Fibroblast of lung (primary cell): ENCODE measurements at regions not wholly inside any gene's neighbourhood (a gene's known extent, or its start where the extent isn't known, plus 50 kb on each side); places are given as distances from the start of the nearest gene placed in this dataset.

Experiments
- DNase-seq, 2 donors: peaks; one replicate each; pipeline versions ENCODE4 v3.0.0 to v3.0.0-alpha.2; 2010; ENCODE audit warnings: low read depth in 2 of 2
- H2AFZ ChIP-seq: 2 replicates; pipeline ENCODE4 v1.5.1; 2012; ENCODE audit warnings: low read length, control low read depth, inconsistent platforms
- H3K27ac ChIP-seq: 2 replicates; pipeline ENCODE4 v1.5.1; 2011; ENCODE audit warnings: low read length, control low read depth; ENCODE audit not compliant: insufficient read depth
- H3K27me3 ChIP-seq: 2 replicates; pipeline ENCODE4 v1.5.1; 2011; ENCODE audit warnings: mild to moderate bottlenecking, low read length; ENCODE audit not compliant: control insufficient read depth, insufficient read depth
- H3K36me3 ChIP-seq: 2 replicates; pipeline ENCODE4 v1.5.1; 2011; ENCODE audit warnings: low read length; ENCODE audit not compliant: control insufficient read depth, insufficient read depth
- H3K4me1 ChIP-seq: 2 replicates; pipeline ENCODE4 v1.5.1; 2011; ENCODE audit warnings: low read length; ENCODE audit not compliant: control insufficient read depth, insufficient read depth; ENCODE audit errors: extremely low read depth
- H3K4me2 ChIP-seq: 2 replicates; pipeline ENCODE4 v1.5.1; 2011; ENCODE audit warnings: low read length, control low read depth; ENCODE audit not compliant: insufficient read depth; ENCODE audit errors: extremely low read depth
- H3K4me3 ChIP-seq, 4 experiments: fragments of 200-600 bp in 1 of 4; sonication (generic) in 1 of 4; replicated peaks in 1 of 4; 2 replicates each; pipeline ENCODE4 v1.5.1; 2011 to 2016; ENCODE audit warnings: low read length in 4 of 4, low read depth in 3 of 4, mild to moderate bottlenecking in 3 of 4, control low read depth in 2 of 4, inconsistent platforms in 1 of 4, mixed read lengths in 1 of 4; ENCODE audit not compliant: insufficient read depth in 1 of 4; ENCODE audit errors: control extremely low read depth in 1 of 4
- H3K79me2 ChIP-seq: 2 replicates; pipeline ENCODE4 v1.5.1; 2012; ENCODE audit warnings: mild to moderate bottlenecking, low read length, inconsistent platforms; ENCODE audit not compliant: control insufficient read depth, insufficient read depth
- H3K9ac ChIP-seq: 2 replicates; pipeline ENCODE4 v1.5.1; 2011; ENCODE audit warnings: mild to moderate bottlenecking, low read length, control low read depth; ENCODE audit not compliant: insufficient read depth
- H3K9me3 ChIP-seq: 2 replicates; pipeline ENCODE4 v1.5.1; 2012; ENCODE audit warnings: low read depth, low read length; ENCODE audit not compliant: control insufficient read depth, insufficient read depth
- H4K20me1 ChIP-seq: 2 replicates; pipeline ENCODE4 v1.5.1; 2011; ENCODE audit warnings: low read length; ENCODE audit not compliant: control insufficient read depth, insufficient read depth; ENCODE audit errors: extremely low read depth
- EZH2 ChIP-seq: IDR thresholded peaks from 2 replicates; pipeline ENCODE4 v1.5.1; 2012; ENCODE audit warnings: low read length, control low read depth, mild to moderate bottlenecking; ENCODE audit errors: missing control alignments
- TF ChIP-seq, protein P1 (sequence below), 2 donors: IDR thresholded peaks in 1 of 2; conservative IDR thresholded peaks in 1 of 2; 1 replicate in 1 of 2; 2 replicates in 1 of 2; pipeline ENCODE4 v1.5.1; 2011 to 2012; ENCODE audit warnings: low read length in 2 of 2, control low read depth in 1 of 2, inconsistent platforms in 1 of 2, low read depth in 1 of 2, mild to moderate bottlenecking in 1 of 2

GRCh38 chr5:110346893-110347358, 379.5 kb downstream of the TMEM232 start:
- H4K20me1 ChIP-seq: no peaks in the 10 kb centered on the region
- no peak overlapping the region for H3K27ac ChIP-seq
- no peaks in the 10 kb centered on the region for H3K9me3 ChIP-seq
- no peak overlapping the region for H3K4me3 ChIP-seq
- no peaks in the 10 kb centered on the region for H3K79me2 ChIP-seq
- TF ChIP-seq, protein P1, sequence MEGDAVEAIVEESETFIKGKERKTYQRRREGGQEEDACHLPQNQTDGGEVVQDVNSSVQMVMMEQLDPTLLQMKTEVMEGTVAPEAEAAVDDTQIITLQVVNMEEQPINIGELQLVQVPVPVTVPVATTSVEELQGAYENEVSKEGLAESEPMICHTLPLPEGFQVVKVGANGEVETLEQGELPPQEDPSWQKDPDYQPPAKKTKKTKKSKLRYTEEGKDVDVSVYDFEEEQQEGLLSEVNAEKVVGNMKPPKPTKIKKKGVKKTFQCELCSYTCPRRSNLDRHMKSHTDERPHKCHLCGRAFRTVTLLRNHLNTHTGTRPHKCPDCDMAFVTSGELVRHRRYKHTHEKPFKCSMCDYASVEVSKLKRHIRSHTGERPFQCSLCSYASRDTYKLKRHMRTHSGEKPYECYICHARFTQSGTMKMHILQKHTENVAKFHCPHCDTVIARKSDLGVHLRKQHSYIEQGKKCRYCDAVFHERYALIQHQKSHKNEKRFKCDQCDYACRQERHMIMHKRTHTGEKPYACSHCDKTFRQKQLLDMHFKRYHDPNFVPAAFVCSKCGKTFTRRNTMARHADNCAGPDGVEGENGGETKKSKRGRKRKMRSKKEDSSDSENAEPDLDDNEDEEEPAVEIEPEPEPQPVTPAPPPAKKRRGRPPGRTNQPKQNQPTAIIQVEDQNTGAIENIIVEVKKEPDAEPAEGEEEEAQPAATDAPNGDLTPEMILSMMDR (conservative IDR thresholded peaks at IDR 0.05 in 1 of 2, IDR thresholded peaks at IDR 0.05 in 1 of 2; ENCODE audit: low read depth in 1 of 2, low read length in 2 of 2): no peak
- H2AFZ ChIP-seq: no peak overlapping the region
- peaks cover 2% of the 10 kb centered on the region for H3K4me1 ChIP-seq
- H3K9ac ChIP-seq: no peak overlapping the region
- no peaks in the 10 kb centered on the region for H3K36me3 ChIP-seq
- no peak for DNase-seq
- no peaks in the 10 kb centered on the region for H3K27me3 ChIP-seq
- H3K4me2 ChIP-seq: no peak overlapping the region

DNA sequence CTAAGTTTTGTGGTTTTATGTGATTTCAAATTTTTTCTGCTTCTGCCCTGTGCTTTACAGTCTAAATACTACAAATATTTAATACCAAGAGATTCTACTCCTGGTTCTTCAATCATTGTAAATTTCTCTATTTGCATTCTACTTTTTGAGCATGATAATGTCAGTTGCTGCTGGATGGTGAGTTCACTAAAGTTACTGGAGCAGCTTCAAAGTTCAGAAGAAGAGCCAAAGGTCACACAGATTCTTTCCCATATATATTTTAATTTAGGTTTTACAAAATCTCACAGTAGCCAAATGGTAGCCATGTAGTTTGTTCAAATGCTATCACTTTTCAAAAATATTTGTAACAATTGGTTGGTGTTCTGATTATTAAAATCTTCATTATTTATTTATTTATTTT, 378.7 kb downstream of the TMEM232 start:
- Histone ChIP-seq H3K27ac (no peak overlapping the region), H3K4me3 (no peak overlapping the region), H3K4me1 (peaks cover 2% of the 10 kb centered on the region), H3K27me3 (no peaks in the 10 kb centered on the region), H3K36me3 (no peaks in the 10 kb centered on the region), H3K9ac (no peak overlapping the region), H3K79me2 (no peaks in the 10 kb centered on the region), H2AFZ (no peak overlapping the region), H3K9me3 (no peaks in the 10 kb centered on the region), H4K20me1 (no peaks in the 10 kb centered on the region), H3K4me2 (no peak overlapping the region)
- no peak for DNase-seq
- TF ChIP-seq, protein P1 (conservative IDR thresholded peaks at IDR 0.05 in 1 of 2, IDR thresholded peaks at IDR 0.05 in 1 of 2; ENCODE audit: low read depth in 1 of 2, low read length in 2 of 2): no peak
- no peak for TF ChIP-seq EZH2

- Histone ChIP-seq H3K36me3 (no peaks in the 10 kb centered on the region), H3K9me3 (no peaks in the 10 kb centered on the region), H4K20me1 (no peaks in the 10 kb centered on the region), H3K27me3 (no peaks in the 10 kb centered on the region), H3K79me2 (no peaks in the 10 kb centered on the region), H3K9ac (no peak overlapping the region), H3K4me2 (no peak overlapping the region), H3K4me3 (no peak overlapping the region), H2AFZ (no peak overlapping the region), H3K4me1 (peaks cover 2% of the 10 kb centered on the region), H3K27ac (no peak overlapping the region)
- DNase-seq: peak in 1 of 2 donors; percentile 27
- no peak for TF ChIP-seq EZH2
- TF ChIP-seq, protein P1 (conservative IDR thresholded peaks at IDR 0.05 in 1 of 2, IDR thresholded peaks at IDR 0.05 in 1 of 2; ENCODE audit: low read depth in 1 of 2, low read length in 2 of 2): no peak
Observed at GRCh38 chr5:110351430-110351829, 375.0 kb downstream of the TMEM232 start.
